Peyer's patch (tissue), 4 donors: ENCODE measurements at regions not wholly inside any gene's neighbourhood (a gene's known extent, or its start where the extent isn't known, plus 50 kb on each side); places are given as distances from the start of the nearest gene placed in this dataset.

Experiments
- POLR2A ChIP-seq, 2 donors: fragments of 450-650 bp; IDR thresholded peaks; one replicate each; pipeline ENCODE4 v1.5.1; 2017; ENCODE audit warnings: antibody characterized with exemption in 2 of 2, mild to moderate bottlenecking in 2 of 2, moderate library complexity in 2 of 2
- TF ChIP-seq, protein P1 (sequence below), 6 experiments: fragments of 450-650 bp in 4 of 6; fragments of 200-600 bp in 2 of 6; sonication (generic) in 1 of 6; IDR thresholded peaks; one replicate each; pipeline ENCODE4 v1.5.1; 2017 to 2019; ENCODE audit warnings: antibody characterized with exemption in 6 of 6, mild to moderate bottlenecking in 3 of 6, moderate library complexity in 1 of 6

DNA sequence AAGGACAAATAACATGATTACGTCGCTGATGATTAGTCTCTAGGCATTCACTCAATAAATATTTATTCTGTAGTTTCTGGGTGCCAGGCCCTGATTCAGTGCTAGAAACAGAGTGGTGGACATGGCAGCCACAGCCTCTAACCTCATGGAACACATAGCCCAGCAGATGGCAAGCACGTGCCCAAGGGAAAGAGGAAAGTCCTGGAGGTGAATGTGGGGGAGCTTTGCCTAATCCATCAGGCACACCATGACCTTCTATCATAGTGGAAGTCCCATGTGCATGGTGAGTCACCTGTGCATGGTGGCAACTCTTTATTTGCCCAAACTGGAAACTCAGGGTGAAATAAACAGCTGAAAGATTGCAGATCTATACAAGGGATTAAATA is 143.0 kb upstream of the TNFAIP3 start:
- TF ChIP-seq, protein P1, sequence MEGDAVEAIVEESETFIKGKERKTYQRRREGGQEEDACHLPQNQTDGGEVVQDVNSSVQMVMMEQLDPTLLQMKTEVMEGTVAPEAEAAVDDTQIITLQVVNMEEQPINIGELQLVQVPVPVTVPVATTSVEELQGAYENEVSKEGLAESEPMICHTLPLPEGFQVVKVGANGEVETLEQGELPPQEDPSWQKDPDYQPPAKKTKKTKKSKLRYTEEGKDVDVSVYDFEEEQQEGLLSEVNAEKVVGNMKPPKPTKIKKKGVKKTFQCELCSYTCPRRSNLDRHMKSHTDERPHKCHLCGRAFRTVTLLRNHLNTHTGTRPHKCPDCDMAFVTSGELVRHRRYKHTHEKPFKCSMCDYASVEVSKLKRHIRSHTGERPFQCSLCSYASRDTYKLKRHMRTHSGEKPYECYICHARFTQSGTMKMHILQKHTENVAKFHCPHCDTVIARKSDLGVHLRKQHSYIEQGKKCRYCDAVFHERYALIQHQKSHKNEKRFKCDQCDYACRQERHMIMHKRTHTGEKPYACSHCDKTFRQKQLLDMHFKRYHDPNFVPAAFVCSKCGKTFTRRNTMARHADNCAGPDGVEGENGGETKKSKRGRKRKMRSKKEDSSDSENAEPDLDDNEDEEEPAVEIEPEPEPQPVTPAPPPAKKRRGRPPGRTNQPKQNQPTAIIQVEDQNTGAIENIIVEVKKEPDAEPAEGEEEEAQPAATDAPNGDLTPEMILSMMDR (IDR thresholded peaks at IDR 0.05) = no peak
- TF ChIP-seq POLR2A (IDR thresholded peaks at IDR 0.05) = no peak
